NCI-H2227 (cell line): ENCODE measurements at regions not wholly inside any gene's neighbourhood (a gene's known extent, or its start where the extent isn't known, plus 50 kb on each side); places are given as distances from the start of the nearest gene placed in this dataset.
"Not testable (repeated sequence)": the region's sequence is repeated elsewhere in the genome, so short reads cannot be mapped to it uniquely, and the experiment has no call there.

Experiments
- DNase-seq: peaks from one replicate; lab custom pipeline; 2025; ENCODE audit not compliant: unreplicated experiment; lab: John Stamatoyannopoulos, UW

GRCh38 chr13:87452281-87452680 lies 218.9 kb upstream of the SLITRK5 start:
- no peak for DNase-seq

DNA sequence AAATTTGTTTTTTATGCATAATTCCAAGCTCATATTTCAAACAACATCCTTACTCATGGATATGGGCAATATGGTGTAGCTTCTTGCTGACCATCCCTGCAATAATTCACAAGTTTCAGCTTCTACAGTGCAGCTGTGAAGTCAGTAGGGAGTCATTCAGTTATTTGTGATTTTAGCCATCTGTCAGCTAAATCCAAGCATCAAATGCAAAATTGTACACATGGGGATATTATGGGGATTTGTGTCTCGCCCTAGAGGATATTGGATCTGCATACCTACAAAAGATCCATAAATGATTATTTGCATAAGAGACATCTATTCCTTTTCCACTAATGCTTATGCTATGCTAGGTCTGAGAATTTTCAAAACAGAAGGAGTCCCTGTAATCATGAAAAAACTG lies 217.9 kb upstream of the SLITRK5 start:
- DNase-seq = no peak

DNA sequence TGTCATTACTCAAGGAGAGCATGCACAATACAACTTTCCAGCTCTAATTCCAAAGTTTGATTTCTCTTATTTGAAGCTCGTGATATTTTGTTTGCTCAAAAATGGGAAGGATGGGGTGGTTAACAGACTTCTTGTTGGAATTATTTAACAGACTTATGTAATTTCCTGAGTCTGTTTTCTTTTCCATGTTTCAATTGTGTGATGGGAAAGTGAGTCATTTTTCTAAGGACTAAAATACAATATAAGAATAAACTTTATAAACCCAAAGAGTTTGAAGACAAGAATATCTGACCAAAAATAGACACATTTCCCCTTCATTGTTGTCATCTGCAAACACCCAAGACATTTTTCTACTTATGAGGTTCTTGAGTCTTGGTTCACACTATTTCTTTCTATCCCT lies 211.8 kb upstream of the SLITRK5 start:
- no peak for DNase-seq

DNA sequence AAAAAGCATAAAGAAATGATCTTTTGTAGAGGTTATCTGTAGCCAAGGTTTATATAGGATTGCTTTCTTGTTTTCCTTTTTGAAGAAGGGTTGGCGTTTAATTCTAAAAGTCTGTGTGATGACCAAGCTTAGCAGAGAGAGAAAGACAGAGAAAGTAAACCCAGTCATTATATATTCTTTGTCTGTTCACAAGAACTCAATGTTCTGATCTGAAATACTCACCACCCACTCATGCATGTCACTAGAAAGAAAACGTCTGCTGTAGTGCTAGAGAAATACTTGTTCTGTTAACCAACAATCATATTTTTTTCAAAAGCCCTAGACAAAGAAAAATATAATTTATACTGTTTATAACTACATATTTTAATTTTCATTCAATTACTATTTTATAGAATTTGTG lies 173.7 kb upstream of the SLITRK5 start:
- DNase-seq = no peak

- DNase-seq = no peak
Observed at GRCh38 chr13:87498681-87499080, 172.5 kb upstream of the SLITRK5 start.

DNA sequence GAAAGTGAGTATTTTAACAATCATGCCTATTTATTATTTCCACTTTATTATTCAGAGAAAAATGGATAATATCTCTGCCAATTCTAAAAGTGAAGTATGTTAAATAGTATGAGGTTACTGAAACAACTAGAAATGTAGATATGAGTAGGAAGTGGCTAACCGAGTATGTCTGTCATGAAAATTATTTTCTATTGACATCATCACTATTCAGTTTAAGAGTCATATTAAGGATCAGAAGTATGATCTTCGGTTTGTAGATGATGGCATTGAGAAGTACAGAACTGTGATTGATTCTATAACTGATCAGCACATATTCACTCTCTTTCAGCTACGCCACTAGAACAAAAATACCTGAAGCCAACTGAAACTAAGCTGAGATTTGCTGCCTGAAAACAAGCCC lies 146.4 kb upstream of the SLITRK5 start:
- DNase-seq = no peak

- DNase-seq = no peak
Observed at GRCh38 chr13:87533776-87534175, 137.4 kb upstream of the SLITRK5 start.

- no peak for DNase-seq
Observed at GRCh38 chr13:87535911-87536310, 135.3 kb upstream of the SLITRK5 start.

GRCh38 chr13:87536499-87536898 lies 134.7 kb upstream of the SLITRK5 start:
- no peak for DNase-seq

GRCh38 chr13:87536899-87537298 lies 134.3 kb upstream of the SLITRK5 start:
- no peak for DNase-seq

- DNase-seq = no peak
Observed at GRCh38 chr13:87537951-87538350, 133.2 kb upstream of the SLITRK5 start.

DNA sequence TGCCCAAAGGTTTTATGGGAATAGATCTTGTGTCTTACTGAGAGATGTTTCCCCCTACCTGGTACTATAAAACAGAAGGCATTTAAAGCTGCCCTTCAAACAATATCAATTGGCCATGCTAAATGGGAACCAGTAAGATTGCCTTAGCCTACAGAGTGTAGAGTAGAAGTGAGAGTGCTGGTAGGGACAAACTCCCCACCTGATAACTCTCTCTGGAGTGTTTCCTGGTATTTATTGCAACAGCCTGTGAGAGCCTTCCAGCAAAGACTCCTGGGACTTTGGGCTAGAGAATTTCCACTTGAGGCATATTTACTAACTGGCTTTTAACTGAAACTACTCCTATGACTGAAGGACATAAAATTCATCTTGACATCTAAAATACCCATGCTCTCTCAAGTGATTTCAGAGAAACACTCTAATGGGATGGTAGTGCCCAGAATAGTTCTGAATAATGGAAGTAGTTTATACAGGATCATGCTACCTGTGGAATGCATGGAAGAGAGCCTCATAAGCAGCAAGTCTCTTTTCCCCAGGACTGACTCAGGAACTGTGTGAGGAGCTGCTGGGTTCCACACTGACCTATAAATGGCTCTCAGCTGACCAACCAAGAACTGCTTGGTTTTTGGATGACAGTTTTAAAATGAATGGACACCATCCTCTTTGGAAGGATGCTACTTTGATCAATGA lies 132.7 kb upstream of the SLITRK5 start:
- DNase-seq = no peak

- DNase-seq = no peak
Observed at GRCh38 chr13:87553142-87553541, 118.0 kb upstream of the SLITRK5 start.

DNA sequence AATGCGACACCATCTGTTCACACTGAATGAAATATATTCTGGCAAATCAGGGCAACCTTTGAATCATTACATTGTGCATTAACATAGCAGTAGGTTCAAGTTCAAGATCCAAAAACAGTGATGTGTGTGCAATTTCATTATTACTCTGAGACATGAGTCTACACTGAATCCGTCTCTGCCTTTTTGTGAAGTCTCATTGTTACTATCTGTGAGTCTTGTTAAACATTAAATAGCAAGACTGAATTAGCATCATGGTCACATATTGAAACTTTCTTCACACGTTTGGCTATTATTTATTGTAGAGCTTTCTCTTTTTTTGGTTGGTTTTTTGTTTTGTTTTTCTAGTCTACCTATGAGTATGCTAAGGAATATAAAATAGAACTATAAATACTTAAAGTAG lies 117.1 kb upstream of the SLITRK5 start:
- no peak for DNase-seq

DNA sequence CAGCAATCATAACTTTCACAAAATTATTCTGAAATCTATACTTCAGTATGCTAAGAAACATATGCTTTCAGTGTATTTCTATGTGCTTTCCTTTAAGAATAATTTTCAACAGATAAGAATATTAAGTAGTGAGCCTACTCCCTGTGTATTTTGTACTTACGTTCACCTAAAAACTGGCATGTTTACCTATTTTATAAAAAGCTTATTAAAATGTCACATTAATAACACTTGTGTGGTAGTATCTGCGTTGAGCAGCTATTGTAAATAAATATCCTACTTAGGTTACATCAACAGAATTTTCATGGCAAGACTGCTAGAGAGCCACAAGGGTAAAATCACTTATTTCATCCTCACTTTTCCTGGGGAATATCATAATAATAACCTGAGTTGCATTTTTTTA lies 113.4 kb upstream of the SLITRK5 start:
- DNase-seq = no peak

- DNase-seq = not testable (repeated sequence)
Observed at GRCh38 chr13:87561580-87561979, 109.6 kb upstream of the SLITRK5 start.

DNA sequence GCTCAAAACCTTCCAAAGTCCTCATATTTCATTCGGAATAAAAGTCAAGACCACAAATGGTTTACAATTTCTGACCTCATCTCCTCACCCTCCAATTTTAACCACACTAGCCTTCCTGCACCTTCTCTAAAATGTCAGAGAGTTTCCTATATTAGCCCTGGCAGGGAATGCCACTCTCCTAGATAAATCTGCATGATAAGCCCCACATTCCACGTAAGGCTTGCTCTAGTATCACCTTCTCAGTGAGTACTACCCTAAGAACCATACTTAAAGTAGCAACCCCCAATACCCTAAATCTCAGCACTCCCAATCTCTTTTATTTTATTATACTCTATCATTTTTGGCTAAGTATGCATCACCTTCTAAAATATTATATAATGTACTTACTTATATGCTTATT lies 100.5 kb upstream of the SLITRK5 start:
- DNase-seq = no peak

DNA sequence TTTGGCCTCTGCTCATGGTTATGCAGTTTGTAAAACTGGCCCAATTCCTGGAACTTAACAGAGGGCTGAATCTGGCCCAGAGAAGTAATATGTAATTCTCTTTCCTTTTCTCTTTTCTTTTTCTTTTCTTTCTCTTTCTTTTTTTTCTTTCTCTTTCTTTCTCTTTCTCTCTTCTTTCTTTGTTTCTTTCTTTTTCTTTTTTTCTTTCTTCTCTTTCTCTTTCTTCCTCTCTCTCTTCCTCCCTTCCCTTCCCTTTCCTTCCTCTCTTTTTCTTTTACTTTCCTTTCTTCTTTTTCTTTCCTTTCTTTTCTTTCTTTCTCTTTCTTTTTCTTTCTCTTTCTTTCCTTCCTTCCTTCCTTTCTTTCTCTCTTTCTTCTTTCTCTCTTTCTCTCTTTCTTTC lies 88.8 kb upstream of the SLITRK5 start:
- DNase-seq = no peak

DNA sequence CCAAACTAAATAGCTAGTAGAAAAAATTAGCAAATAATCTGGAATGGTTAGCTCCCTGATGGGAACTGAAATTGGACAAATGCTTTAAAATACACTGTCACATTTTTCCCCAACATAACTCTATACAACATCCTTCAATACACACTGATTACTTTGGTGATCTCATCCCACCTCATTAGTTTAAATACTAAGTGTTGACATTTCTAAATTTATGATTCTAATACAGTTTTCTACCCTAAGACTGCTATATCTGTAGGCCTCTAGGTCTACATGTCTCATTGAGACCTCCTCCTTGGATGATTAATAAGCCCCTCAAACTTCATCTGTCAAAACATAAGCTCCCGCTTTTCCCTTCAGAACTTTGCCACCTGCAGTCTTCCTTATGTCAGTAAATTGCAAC lies 80.7 kb upstream of the SLITRK5 start:
- no peak for DNase-seq

DNA sequence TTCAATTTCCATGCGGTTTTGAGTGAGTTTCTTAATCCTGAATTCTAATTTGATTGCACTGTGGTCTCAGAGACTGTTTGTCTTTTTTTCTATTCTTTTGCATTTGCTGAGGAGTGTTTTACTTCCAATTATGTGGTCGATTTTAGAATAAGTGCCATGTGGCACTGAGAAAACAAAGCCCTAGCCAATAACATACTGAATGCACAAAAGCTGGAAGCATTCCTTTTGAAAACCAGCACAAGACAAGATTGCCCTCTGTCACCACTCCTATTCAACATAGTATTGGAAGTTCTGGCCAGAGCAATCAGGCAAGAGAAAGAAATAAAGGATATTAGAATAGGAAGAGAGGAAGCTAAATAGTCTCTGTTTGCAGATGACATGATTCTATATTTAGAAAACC lies 66.7 kb upstream of the SLITRK5 start:
- DNase-seq = not testable (repeated sequence)

GRCh38 chr13:87607266-87607665 lies 63.9 kb upstream of the SLITRK5 start:
- DNase-seq = no peak

DNA sequence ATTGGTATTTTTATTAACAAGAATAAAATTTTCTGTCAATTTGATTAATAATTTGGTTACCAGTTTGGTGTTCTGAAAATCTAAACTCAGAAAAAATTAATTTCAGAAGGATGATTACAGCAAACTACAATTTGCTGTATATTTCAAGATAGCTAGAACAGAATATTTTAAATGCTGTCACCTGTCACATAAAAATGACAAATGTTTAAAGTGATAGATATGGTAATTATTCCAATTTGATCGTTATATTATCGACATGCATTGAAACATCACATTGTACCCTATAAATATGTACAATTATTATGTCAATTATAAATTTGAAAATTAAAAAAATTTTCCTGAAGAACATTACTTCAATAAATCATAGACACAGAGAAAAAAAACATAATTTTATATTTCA lies 56.9 kb upstream of the SLITRK5 start:
- DNase-seq = no peak
